ENCODE measurements at regions not wholly inside any gene's neighbourhood (a gene's known extent, or its start where the extent isn't known, plus 50 kb on each side); places are given as distances from the start of the nearest gene placed in this dataset.

DNA sequence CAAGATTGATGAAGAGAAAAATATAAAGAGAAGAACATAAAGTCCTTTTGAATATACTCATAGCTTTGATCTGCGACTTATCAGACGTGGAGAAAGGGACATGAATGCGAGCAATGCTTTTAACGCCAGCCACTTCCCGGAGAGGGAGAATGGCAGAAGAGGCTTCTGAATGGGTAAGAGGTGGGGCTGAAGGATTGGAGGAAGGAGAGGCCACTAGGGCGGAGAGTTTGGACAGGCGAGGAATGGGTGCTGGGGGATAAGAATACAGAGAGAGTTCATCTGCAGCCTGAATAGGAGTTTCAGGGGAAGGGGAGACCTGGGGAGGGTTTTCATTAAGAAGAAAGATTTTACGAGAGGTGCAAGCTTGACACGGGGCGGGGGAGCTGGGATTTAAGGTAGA is 2534.9 kb downstream of the PCDH7 start:
- TF ChIP-seq, protein P1, sequence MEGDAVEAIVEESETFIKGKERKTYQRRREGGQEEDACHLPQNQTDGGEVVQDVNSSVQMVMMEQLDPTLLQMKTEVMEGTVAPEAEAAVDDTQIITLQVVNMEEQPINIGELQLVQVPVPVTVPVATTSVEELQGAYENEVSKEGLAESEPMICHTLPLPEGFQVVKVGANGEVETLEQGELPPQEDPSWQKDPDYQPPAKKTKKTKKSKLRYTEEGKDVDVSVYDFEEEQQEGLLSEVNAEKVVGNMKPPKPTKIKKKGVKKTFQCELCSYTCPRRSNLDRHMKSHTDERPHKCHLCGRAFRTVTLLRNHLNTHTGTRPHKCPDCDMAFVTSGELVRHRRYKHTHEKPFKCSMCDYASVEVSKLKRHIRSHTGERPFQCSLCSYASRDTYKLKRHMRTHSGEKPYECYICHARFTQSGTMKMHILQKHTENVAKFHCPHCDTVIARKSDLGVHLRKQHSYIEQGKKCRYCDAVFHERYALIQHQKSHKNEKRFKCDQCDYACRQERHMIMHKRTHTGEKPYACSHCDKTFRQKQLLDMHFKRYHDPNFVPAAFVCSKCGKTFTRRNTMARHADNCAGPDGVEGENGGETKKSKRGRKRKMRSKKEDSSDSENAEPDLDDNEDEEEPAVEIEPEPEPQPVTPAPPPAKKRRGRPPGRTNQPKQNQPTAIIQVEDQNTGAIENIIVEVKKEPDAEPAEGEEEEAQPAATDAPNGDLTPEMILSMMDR (IDR thresholded peaks at IDR 0.05): no peak
- no peak for TF ChIP-seq POLR2AphosphoS5 (IDR thresholded peaks at IDR 0.05; ENCODE audit: low read depth, low read length)

Data from Panc1 (cell line).